ENCODE measurements at regions not wholly inside any gene's neighbourhood (a gene's known extent, or its start where the extent isn't known, plus 50 kb on each side); places are given as distances from the start of the nearest gene placed in this dataset.

DNA sequence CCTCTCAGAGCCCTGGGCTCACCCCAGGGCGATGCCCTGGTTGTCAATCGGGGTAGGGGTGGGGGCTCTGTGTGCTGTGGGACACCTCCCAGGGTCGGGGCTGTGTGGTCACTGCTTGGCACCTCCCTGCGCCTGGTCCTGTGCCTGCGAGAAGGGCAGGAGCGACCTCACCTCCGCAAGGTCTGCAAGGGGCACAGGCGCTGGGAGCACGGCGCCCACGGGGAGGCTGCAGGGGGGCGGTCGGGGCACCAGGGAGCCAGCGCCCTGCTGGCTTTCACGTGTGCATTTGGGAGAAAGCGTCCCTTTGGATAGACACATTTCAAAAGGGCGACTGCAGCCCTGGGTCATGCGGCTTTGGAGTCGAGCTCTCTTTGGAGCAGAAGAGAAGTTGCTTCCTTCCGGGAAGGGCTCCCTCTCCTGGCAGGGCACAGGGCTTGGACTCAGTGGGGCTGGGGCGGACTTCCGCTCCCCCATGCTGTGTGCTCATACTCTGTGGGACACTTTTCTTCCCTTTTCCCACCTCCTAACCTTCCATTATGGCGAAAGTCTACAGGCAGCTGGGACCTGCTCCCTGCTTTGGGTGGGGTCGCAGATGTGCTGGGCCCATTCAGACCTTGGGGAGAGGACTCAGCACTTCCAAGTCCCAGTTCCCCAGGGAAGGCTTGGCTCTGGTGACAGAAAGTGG, 52.9 kb upstream of the SLC28A3 start:
- FAIRE-seq (no peak), DNase-seq (ENCODE audit: insufficient read length, low spot score) (no peak)
- TF ChIP-seq POLR2A (IDR thresholded peaks at IDR 0.05; ENCODE audit: low read depth, low read length) = no peak

DNA sequence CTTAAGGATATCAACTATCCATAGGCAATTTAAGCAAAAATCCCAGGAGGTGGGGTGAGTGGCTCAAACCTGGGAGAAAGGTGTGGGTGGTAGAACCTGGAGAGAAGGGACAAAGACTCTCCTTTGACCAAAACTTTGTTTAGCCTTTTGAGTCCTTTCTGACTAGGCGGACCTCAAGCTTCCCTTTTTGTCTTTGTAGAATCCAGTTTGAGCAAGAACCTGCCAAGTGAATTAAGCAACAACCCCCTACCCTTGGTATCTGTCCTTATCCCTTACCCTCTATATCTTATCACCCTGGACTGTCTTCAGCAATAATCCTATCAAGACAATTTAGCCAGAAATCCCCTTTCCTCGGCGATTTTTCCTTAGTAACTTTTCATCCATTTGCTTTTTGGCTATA, 53.5 kb upstream of the SLC28A3 start:
- no peak for FAIRE-seq
- TF ChIP-seq POLR2A (IDR thresholded peaks at IDR 0.05; ENCODE audit: low read depth, low read length) = no peak

DNA sequence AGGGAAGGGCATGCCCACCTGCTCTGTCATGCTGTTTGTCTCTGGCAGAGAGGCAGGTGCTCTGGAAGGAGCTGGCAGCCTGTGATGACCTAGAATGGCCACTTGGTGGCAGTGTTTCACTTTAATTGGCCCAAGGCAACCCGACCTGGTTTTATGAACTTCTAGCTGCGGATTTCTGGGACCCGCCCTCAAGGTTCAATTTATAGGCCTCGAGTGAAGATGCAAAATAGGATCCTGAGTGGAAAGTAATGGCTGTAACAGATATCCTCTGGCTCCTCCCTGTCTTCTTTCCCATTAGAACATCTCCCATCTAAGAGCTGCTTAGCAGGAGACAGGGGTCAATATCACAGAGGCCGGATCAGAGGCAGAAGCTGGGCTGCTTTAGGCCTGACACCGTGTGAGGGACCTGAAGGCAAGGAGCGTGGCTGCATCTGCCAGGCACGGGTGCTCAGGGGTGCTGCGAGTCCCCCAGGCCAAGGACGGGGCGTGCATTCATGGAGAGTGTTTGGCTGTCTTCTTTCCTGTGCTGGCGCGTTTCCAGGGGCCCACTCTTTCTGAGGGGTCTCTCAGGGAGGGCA, 56.7 kb upstream of the SLC28A3 start:
- DNase-seq (ENCODE audit: insufficient read length, low spot score) (peak; percentile 81), FAIRE-seq (peak; percentile 84)
- TF ChIP-seq POLR2A (IDR thresholded peaks at IDR 0.05; ENCODE audit: low read depth, low read length) = no peak

More for the DNA sequence above, 53.5 kb upstream of the SLC28A3 start:
- DNase-seq (ENCODE audit: insufficient read length, low spot score) = no peak

DNA sequence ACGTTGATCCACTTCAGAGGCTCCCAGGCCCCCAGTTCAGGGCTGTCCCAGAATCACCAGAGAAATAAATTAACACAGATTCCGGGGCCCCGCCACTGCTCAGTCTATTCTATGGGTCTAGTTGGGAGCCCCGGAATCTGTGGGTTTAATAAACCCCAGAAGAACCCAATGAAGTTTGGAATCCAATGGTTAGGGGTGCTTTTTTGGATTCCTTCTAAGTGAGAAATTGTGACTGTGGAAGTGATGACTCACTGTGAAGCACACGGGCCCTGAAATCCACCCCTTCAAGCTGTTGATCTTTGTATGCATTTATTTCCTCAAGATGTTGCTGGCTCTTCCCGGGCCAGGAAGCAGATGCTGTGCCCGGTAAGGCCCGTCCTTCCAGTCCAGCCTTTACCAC, 57.3 kb upstream of the SLC28A3 start:
- peak; percentile 83 for DNase-seq (ENCODE audit: insufficient read length, low spot score)
- peak; percentile 48 for FAIRE-seq
- no peak for TF ChIP-seq POLR2A (IDR thresholded peaks at IDR 0.05; ENCODE audit: low read depth, low read length)

DNA sequence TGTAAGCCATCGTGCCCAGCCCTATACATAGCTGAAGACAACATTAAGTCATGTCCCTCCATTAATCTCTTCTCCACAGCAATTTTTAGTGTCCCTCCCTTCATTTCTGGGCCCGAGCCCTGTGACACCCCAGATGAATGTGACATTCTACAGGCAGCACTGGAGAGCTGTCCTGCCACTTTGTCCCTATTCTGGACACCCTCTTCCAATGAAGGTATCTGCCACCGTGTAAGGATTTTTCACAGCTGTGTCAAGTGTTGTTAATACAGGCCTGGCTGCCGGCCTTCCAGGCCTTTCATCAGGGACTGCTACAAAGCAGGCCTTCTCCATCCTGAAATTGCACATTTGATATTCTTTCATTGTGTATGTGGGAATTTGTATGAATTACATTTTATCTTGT, 62.0 kb upstream of the SLC28A3 start:
- FAIRE-seq = no peak

DNA sequence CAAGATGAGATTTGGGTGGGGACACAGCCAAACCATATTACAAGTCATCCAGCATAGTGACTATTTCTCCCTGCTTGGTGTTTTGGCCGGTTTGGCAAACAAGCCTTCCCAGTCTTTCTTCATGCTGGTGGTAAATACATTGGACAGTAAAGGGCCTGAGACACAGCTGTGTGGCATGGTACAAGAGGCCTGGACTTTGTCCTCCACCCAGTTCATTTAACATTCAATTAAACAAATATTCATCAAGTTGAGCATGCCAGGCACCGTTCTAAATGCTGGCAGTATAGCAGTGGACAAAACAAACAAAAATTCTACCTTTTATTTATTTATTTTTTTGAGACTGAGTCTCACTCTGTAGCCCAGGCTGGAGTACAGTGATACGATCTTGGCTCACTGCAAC, 62.7 kb upstream of the SLC28A3 start:
- DNase-seq (ENCODE audit: insufficient read length, low spot score) = no peak
- no peak for TF ChIP-seq POLR2A (IDR thresholded peaks at IDR 0.05; ENCODE audit: low read depth, low read length)
- FAIRE-seq = no peak

More for the DNA sequence above, 62.0 kb upstream of the SLC28A3 start:
- TF ChIP-seq POLR2A (IDR thresholded peaks at IDR 0.05; ENCODE audit: low read depth, low read length) = no peak
- no peak for DNase-seq (ENCODE audit: insufficient read length, low spot score)

DNA sequence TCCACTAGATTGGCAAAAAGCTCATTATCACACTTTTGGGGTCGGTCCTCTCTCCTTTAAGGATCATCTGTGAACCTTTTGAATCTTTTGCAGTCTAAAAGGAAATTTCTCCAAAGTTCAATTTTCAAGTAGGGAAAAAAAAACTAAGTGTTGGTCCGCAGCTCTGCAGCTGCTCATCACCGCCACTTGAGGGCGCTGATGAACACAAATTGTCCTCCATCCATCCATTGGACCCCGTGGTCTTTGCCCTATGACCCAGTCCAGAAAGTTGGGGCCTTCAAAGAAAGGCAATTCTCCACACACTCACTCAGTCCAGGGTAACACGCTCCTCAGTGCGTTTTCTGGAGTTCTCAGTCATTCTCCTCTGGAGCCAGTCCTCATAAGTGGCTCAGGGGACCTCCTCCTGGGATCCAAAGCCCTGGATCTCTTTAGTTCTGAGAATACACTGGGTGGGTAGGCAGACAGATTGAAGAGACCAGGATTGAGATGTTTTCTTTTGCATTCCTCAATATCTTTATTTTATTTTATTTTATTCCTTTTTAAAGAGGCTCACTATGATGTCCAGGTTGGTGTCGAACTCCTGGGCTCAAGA, 63.6 kb upstream of the SLC28A3 start:
- DNase-seq (ENCODE audit: insufficient read length, low spot score) (peak; percentile 64), FAIRE-seq (no peak)
- no peak for TF ChIP-seq POLR2A (IDR thresholded peaks at IDR 0.05; ENCODE audit: low read depth, low read length)

DNA sequence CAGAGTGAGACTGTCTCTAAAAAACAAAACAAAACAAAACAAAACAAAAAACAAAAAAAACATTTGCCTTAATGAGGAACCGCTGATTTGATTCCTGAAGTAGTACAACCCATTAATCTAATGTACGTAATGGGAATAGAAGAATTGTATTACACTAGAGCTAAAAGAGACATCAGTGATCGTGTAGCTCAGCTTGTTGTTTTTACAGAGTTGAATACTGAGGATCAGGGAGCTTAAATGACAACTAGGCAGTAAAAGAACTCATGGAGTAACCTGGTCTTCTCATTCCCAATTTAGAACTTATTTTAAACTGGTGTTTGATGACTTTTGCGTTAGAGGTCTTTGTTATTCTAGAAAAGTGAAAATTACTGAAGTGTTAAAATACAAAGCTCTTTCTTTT, 65.1 kb upstream of the SLC28A3 start:
- FAIRE-seq (no peak), DNase-seq (ENCODE audit: insufficient read length, low spot score) (no peak)
- no peak for TF ChIP-seq POLR2A (IDR thresholded peaks at IDR 0.05; ENCODE audit: low read depth, low read length)

DNA sequence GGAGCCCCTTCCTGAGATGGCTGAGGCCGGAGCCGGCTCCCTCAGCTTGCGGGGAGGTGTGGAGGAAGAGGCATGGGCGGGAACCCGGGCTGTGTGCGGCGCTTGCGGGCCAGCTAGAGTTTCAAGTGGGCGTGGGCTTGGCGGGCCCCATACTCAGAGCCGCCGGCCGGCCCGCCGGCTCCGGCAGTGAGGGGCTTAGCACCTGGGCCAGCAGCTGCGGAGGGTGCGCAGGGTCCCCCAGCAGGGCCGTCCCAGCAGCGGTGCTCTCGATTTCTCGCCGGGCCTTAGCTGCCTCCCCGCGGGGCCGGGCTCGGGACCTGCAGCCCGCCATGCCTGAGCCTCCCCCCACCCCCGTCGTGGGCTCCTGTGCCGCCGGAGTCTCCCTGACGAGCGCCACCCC, 67.9 kb upstream of the SLC28A3 start:
- no peak for DNase-seq (ENCODE audit: insufficient read length, low spot score)
- no peak for TF ChIP-seq POLR2A (IDR thresholded peaks at IDR 0.05; ENCODE audit: low read depth, low read length)
- FAIRE-seq = no peak

DNA sequence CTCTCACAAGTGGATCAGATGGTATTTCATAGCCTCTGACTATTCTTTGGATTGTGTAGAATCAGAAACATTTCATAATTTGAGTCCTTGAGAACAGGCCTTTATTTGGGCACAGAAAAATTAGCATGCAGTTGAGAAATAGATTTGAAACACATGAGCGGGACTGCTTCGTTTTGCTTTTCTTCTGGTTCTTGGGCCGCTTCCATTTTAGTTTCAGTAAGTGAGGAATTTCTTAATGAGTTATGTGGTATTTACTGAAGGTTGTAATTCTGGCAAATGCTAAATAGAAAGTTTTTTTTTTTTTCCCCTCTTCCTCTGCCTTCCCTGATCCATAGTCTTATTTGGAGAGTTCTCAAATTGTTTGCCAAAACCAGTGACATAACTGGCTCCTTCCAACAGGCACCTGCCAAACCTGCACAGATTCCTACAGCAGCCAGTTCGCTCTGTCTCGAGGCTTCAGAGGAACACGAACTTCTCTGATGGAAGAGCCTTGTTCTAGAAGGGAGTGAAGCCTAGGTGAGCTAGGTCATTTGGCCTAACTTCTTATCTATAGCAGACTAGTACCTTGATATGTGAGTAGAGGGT, 71.2 kb upstream of the SLC28A3 start:
- no peak for FAIRE-seq
- DNase-seq (ENCODE audit: insufficient read length, low spot score) = no peak
- no peak for TF ChIP-seq POLR2A (IDR thresholded peaks at IDR 0.05; ENCODE audit: low read depth, low read length)

DNA sequence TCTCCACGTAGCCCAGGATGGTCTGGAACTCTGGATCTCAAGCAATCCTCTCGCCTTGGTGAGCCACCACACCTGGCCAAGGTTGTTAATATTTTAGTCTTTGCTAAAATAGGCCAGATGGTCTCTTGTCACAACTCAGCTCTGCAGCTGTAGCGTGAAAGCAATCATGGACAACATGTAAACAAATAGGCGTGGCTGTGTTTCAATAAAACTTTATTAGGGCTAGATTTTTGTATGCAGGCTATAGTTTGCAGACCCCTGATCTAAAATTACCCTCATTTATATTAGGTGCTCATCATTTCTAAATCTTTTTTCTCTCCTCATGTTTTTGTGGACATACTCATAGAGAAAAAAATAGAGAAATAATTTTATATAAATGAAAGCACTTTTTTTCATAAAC, 72.1 kb upstream of the SLC28A3 start:
- no peak for TF ChIP-seq POLR2A (IDR thresholded peaks at IDR 0.05; ENCODE audit: low read depth, low read length)
- no peak for DNase-seq (ENCODE audit: insufficient read length, low spot score)
- FAIRE-seq = no peak

DNA sequence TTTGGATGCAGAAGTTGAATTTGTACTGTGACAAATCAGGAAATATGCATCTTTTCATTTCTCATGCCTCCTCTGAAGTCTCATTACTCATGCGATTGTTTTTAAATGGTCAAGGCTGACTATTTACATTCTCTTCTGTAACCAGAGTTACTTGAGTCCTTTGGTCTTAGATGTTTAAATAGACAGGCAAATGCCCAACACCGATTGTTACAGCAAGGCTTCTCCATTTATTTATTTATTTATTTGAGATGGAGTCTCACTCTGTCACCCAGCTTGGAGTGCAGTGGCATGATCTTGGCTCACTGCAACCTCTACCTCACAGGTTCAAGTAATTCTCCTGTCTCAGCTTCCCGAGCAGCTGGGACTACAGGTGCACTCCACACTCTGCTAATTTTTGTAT, 72.7 kb upstream of the SLC28A3 start:
- FAIRE-seq = no peak
- DNase-seq (ENCODE audit: insufficient read length, low spot score) = no peak
- TF ChIP-seq POLR2A (IDR thresholded peaks at IDR 0.05; ENCODE audit: low read depth, low read length) = no peak

DNA sequence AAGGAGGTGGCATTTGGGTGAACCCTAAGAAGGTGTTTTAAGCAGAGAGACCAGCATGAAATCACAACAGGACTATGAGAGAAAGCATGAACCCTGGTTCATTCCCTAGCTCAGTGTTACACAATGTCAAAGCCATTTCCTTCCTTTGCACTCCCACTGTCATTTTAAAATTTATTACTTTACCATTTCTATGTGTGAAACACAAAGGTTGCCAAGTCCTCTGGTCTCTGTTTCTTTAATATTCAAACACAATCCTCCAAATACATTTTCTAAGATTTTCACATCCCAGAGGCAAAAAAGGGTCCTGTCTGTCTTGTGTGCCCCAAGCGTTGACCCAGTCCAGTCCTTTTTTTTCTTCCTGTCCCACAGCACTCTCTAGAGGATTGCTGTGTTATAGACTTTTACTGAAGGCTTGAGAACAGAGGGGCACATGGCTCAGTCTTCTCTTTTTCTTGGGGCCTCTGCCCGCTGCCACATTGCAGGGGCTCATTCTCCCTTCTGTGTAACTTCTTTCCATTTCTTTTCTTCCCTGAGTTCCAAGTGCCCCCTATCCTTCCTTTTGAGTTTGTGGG, 78.6 kb upstream of the SLC28A3 start:
- no peak for TF ChIP-seq POLR2A (IDR thresholded peaks at IDR 0.05; ENCODE audit: low read depth, low read length)
- DNase-seq (ENCODE audit: insufficient read length, low spot score) (no peak), FAIRE-seq (no peak)

DNA sequence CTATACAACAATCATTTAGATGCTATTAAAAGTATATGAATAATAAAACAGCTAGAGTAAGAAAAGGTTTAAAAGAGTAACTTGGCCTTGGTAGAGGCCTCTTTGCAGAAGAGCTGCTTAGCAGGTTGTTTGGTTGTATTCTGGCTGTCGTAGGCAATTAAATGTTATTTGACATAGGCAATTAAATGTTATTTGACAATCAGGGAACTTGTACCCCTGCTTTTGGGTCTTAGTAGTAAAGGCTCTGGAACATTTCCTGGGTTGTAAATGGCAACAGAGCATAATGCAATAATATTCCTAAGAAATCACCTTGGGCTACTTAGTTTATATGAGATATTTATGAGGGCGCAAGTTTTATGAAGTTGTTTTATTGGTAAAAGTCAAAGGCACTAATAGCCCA, 84.4 kb upstream of the SLC28A3 start:
- TF ChIP-seq POLR2A (IDR thresholded peaks at IDR 0.05; ENCODE audit: low read depth, low read length) = no peak

More for the DNA sequence above, 84.4 kb upstream of the SLC28A3 start:
- DNase-seq (ENCODE audit: insufficient read length, low spot score) = no peak
- no peak for FAIRE-seq

All from H54 (cell line).